ENCODE measurements at regions not wholly inside any gene's neighbourhood (a gene's known extent, or its start where the extent isn't known, plus 50 kb on each side); places are given as distances from the start of the nearest gene placed in this dataset.

- DNase-seq (ENCODE audit: low read depth in 1 of 2, low spot score in 1 of 2): peak in 1 of 2 donors; percentile 4
Observed at GRCh38 chr4:177047070-177047850, 254.5 kb upstream of the VEGFC start.

- no peak for DNase-seq (ENCODE audit: low read depth in 1 of 2, low spot score in 1 of 2)
Observed at GRCh38 chr4:177047851-177048174, 255.1 kb upstream of the VEGFC start.

DNA sequence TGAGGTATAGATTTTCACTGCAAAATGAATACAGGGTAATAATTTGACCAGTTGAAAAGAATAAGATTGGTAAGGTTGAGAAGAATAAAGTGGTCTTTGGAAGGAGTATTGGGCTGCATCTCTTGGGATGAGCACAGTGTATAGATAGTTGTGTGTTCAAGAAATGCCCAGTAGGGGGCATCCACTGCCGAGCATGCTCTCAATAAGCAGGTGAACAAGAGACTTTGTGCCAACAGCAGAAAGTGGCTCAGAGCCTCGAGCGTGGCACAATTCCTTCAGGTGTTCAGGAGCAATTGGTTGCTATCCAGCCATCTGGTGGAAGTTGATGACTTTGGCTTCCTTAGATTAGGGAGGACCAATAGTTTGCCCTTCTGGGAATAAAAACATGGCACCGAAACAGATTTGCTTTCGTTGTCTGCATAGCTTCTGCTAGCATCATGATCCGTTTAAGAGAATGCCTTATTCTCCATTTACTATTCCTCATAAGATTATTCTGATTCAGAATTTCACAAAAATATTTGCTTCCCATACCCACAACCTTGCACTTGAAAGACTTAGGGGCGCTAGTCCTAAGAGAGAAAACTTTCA lies 258.1 kb upstream of the NEIL3 start:
- no peak for DNase-seq (ENCODE audit: low read depth in 1 of 2, low spot score in 1 of 2)

DNA sequence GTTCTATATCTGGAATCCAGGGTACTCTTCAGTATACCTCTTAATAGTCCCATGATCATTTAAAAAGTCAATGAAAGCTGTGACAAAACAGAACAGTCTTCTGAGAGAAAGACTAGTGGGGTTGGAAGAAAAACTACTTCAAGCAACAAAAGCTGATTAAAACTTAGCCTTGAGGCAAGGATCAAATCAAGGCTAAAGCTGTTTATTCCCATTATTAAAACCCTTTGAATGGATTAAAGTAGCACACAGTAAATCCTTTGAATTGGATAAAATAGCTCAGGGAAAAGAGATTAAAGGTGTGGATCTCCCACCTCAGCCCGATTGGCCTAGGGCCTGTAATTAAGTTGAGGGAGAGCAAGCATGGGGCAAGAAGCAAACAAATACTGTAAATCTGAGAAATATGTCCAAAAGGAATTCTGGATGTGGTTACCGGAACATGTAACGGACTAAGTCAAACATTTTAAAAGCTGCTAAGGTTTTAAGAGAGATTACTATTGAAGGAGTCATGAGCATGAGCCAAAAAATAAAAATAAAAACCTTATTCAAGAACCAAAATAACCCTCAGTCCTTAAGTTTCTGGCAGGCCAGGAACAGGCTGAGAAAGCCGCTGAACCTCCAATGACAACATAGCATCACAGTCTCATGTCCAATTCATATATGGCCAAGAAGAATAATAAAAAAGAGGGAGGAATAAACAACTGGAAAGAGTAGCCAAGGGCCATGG lies 257.3 kb upstream of the NEIL3 start:
- no peak for DNase-seq (ENCODE audit: low read depth in 1 of 2, low spot score in 1 of 2)

DNA sequence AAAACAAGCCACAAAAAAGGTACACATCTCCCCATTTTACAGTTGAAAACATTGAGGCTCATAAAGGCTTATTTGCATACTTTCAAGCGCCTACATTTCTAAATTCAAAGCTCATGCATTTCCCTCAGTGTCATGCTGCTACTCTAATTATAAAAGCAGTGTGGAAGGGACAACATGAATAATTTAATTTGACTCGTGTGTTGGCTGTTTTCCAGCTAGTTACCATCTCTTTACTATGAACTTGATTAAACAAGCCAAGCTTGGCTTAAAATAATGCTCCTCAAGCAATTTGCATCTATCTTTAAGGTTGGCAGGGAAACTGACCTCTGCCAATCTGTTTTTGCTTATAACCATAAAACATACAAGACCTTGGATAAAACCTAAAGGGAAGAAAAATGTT lies 252.5 kb upstream of the NEIL3 start:
- DNase-seq (ENCODE audit: low read depth in 1 of 2, low spot score in 1 of 2): no peak

- no peak for DNase-seq (ENCODE audit: low read depth in 1 of 2, low spot score in 1 of 2)
Observed at GRCh38 chr4:177064116-177064515, 245.6 kb upstream of the NEIL3 start.

DNA sequence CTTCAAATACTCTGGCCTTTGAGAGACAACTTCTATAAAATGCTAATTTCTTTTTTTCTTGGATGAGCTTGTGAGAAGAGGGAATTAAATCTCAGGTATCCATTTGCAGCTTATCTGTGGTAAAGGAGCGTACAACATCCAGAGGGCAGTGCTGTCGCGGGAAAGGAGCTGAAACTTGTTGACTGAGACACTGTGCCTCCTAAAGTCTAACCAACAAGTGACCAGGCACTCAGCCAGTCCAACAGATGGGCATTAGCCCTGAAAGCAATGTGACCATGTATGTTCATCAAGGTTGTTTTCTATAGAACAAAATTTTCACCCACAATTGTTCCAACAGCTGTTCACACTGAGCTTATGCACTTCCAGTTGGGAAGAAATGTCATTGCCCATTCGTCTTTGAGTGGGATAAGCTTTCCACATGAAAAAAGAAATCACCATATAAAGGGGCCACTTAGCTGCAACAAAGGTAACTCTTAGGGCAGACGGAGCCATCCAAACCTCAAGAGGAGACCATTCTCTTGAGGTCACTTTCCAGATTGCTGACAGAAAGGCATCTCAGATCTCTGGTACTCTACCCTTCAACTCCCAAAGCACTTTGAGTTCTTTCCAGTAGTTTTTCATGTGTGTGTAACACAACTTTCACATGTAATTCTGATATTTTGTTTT lies 244.8 kb upstream of the NEIL3 start:
- DNase-seq (ENCODE audit: low read depth in 1 of 2, low spot score in 1 of 2): no peak

- no peak for DNase-seq (ENCODE audit: low read depth in 1 of 2, low spot score in 1 of 2)
Observed at GRCh38 chr4:177066746-177067145, 242.9 kb upstream of the NEIL3 start.

DNA sequence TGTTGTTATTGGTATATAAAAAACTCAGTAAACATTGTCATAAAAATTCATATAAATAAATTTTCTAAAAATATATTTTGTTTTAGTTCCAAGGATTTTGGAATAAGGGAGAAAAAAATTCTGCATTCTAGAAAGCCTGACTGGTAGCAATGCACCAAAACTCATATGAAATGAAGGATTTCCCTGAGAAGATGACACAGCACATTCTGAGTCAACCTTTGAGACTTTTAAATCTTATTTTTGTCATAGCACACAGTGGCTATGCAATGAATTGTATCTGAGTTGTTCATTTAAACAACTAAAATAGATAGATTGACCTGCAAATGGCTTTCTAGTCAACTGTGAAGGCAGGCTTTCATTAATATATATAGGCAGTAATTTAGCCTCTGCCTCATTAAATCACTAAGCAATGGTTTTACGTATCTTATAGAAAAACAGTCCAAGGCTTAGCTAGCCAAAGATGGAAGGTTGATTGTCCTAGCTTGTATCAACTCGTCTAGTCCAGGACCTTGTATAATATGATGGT lies 239.1 kb upstream of the NEIL3 start:
- no peak for DNase-seq (ENCODE audit: low read depth in 1 of 2, low spot score in 1 of 2)

- no peak for DNase-seq (ENCODE audit: low read depth in 1 of 2, low spot score in 1 of 2)
Observed at GRCh38 chr4:177077095-177077971, 232.3 kb upstream of the NEIL3 start.

DNA sequence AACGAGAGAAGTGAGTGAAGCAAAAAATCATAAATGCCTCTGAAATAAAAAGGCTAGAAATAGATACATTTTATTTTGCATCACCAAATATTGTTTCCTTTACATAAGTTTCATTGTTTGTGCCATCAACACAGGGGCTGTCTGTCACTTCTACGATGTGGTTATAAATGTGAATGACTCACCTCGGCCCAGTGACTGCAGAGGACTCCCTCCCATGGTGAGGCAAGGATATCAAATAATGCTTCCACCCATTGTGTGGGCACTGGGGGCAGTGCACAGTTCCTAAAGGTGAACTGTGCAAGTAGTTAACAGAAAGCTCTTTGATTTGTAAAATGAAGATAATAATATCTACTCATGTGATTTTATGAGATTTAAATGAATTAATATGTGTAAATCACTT lies 230.3 kb upstream of the NEIL3 start:
- no peak for DNase-seq (ENCODE audit: low read depth in 1 of 2, low spot score in 1 of 2)

DNA sequence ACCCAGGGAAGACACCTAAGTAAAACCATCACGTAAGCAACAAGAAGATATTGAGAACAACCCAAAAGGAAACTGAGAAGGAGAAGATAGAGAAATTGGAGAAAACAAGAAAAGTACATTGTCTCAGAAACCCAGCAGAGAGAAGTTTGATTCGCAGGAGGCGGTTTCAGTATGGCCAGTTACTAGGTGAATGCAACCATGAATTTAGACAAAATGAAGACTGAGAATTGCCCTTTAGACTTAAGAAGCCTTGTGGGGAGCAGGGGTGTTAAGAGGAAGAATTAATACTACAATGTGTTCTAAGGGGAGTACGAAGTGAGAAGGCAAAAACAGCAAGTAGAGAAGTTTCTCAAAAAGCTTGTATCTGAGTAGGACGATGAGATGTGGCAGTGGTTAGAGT lies 229.3 kb upstream of the NEIL3 start:
- DNase-seq (ENCODE audit: low read depth in 1 of 2, low spot score in 1 of 2): no peak

DNA sequence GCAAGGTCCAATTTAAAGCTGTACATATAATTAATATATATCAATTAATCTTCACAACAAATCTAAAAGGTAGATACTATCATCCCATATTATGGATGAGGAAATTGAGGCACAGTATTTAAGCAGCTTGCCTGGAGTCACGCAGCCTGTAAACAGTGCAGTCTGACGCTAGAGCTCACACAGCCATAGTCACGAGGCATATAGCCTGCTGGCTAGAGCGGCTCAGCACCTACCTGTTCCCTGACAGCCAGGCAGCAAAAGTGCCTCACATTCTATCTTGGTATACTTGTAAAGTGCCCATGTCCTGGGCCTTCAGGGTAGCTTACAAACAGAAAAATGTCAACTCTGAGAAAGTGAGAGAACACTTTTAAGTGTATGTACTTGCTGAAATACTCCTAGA lies 222.6 kb upstream of the NEIL3 start:
- DNase-seq (ENCODE audit: low read depth in 1 of 2, low spot score in 1 of 2): no peak

- DNase-seq (ENCODE audit: low read depth in 1 of 2, low spot score in 1 of 2): no peak
Observed at GRCh38 chr4:177087499-177087898, 222.2 kb upstream of the NEIL3 start.

GRCh38 chr4:177091515-177091914 lies 218.2 kb upstream of the NEIL3 start:
- no peak for DNase-seq (ENCODE audit: low read depth in 1 of 2, low spot score in 1 of 2)

GRCh38 chr4:177092807-177093206 lies 216.9 kb upstream of the NEIL3 start:
- DNase-seq (ENCODE audit: low read depth in 1 of 2, low spot score in 1 of 2): no peak

DNA sequence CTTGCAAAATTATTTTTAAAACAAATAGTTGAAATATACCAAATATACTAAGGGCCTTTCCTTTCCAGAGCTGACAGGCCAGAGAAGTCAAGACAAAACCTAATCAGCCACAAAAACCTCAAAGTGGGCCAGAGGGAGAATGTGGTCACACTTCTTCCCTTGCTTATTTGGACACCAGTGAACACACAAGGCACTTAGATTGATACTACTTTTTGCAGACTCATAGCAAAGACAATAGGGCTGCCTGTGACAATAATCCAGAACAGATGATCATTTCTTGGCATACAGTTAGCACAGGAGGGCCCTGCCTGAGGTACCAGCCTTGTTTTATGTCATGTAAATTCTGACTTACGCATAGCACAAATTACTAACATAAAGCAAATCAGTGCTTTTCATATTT lies 215.7 kb upstream of the NEIL3 start:
- DNase-seq (ENCODE audit: low read depth in 1 of 2, low spot score in 1 of 2): no peak

- no peak for DNase-seq (ENCODE audit: low read depth in 1 of 2, low spot score in 1 of 2)
Observed at GRCh38 chr4:177097291-177097690, 212.4 kb upstream of the NEIL3 start.

DNA sequence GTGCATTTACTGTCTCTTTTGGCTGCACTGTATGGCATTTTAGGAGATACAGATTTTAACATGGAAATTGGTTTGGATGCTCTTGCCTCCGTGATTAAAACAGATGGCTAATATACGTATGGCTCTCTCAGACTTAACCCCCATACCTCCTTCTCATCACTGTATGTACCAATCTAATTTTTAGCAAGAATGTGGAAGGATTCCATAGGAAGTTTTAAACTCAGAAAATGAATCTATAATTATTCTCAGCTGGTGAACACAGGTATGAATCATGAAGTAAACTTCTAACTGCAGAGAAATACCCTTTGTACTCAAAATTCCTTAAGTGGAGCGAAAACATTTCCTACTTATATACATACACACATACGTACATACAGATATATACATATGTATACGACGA lies 210.5 kb upstream of the NEIL3 start:
- DNase-seq (ENCODE audit: low read depth in 1 of 2, low spot score in 1 of 2): no peak

- no peak for DNase-seq (ENCODE audit: low read depth in 1 of 2, low spot score in 1 of 2)
Observed at GRCh38 chr4:177100307-177100706, 209.4 kb upstream of the NEIL3 start.

- DNase-seq (ENCODE audit: low read depth in 1 of 2, low spot score in 1 of 2): no peak
Observed at GRCh38 chr4:177103619-177104018, 206.1 kb upstream of the NEIL3 start.

Measured in activated T-helper 1 cell treated with anti-CD3 and anti-CD28 coated beads, Interleukin-2, amount 50 U/mL, for 16 hours (primary cell).